ENCODE measurements at regions not wholly inside any gene's neighbourhood (a gene's known extent, or its start where the extent isn't known, plus 50 kb on each side); places are given as distances from the start of the nearest gene placed in this dataset.
"Not testable (repeated sequence)": the region's sequence is repeated elsewhere in the genome, so short reads cannot be mapped to it uniquely, and the experiment has no call there.

GRCh38 chr3:185306286-185306685 lies 52.4 kb upstream of the EHHADH start:
- H3K4me3 ChIP-seq (replicated peaks in 1 of 3; ENCODE audit: insufficient read depth in 1 of 3, low read depth in 2 of 3, low read length in 3 of 3); POLR2A ChIA-PET; FAIRE-seq; BruUV-seq (replicated peaks); H3K36me3 ChIP-seq (replicated peaks in 1 of 2; ENCODE audit: control insufficient read depth in 1 of 2, insufficient read depth in 2 of 2, low read length in 2 of 2); intact Hi-C loops (cut with micrococcal nuclease; ENCODE audit: unreplicated experiment); H3K79me2 ChIP-seq (ENCODE audit: insufficient read depth, low read length); H4K20me1 ChIP-seq (ENCODE audit: insufficient read depth, low read length); DNase-seq (ENCODE audit: low spot score); ATAC-seq; H2AFZ ChIP-seq (ENCODE audit: low read length); in situ Hi-C loops (cut with HindIII; ENCODE audit: extremely low pct_ligation_motif_present, low pct_unique_long_range_greater_than_20kb); H3K9me3 ChIP-seq (ENCODE audit: low read length); H3K9ac ChIP-seq (ENCODE audit: insufficient read depth, low read depth, low read length); H3K27ac ChIP-seq (ENCODE audit: extremely low read length, insufficient read depth, low read length); CTCF ChIA-PET (ENCODE audit: low intra/inter-chr PET ratio, low total read pairs); H3K4me2 ChIP-seq (ENCODE audit: low read depth, low read length); H3K27me3 ChIP-seq (ENCODE audit: control insufficient read depth in 1 of 2, insufficient read depth in 2 of 2, low read length in 2 of 2): not testable (repeated sequence)
- peaks cover 29% of the 10 kb centered on the region for H3K4me1 ChIP-seq (ENCODE audit: insufficient read depth, low read length)

GRCh38 chr3:185306847-185307246 lies 53.0 kb upstream of the EHHADH start:
- no peak overlapping the region for H3K27ac ChIP-seq (ENCODE audit: extremely low read length, insufficient read depth, low read length)
- H3K4me1 ChIP-seq (ENCODE audit: insufficient read depth, low read length) = peaks cover 31% of the 10 kb centered on the region
- H3K27me3 ChIP-seq (ENCODE audit: control insufficient read depth in 1 of 2, insufficient read depth in 2 of 2, low read length in 2 of 2) = no peaks in the 10 kb centered on the region
- 96% methylated on average over 3 of the region's 3 CpGs for WGBS (ENCODE audit: low lambda C conversion rate)
- in situ Hi-C loops (cut with HindIII; ENCODE audit: extremely low pct_ligation_motif_present, low pct_unique_long_range_greater_than_20kb) (no loop called here), intact Hi-C loops (cut with micrococcal nuclease; ENCODE audit: unreplicated experiment) (no loop called here)
- TF ChIP-seq CENPBD1 (CRISPR knock-in tag; IDR thresholded peaks at IDR 0.05; ENCODE audit: borderline replicate concordance, low read depth) (no peak), TOE1 (CRISPR knock-in tag; IDR thresholded peaks at IDR 0.05) (no peak), SKI (IDR thresholded peaks at IDR 0.05; ENCODE audit: partially characterized antibody) (no peak), IRX3 (CRISPR knock-in tag; IDR thresholded peaks at IDR 0.05; ENCODE audit: borderline replicate concordance, low read depth) (no peak), EEA1 (CRISPR knock-in tag; IDR thresholded peaks at IDR 0.05; ENCODE audit: borderline replicate concordance) (no peak), NR0B2 (CRISPR knock-in tag; IDR thresholded peaks at IDR 0.05) (no peak)
- DNase-seq (ENCODE audit: low spot score) (no peak), ATAC-seq (no peak), FAIRE-seq (no peak)
- H3K79me2 ChIP-seq (ENCODE audit: insufficient read depth, low read length) = no peaks in the 10 kb centered on the region
- no peaks in the 10 kb centered on the region for H3K36me3 ChIP-seq (replicated peaks in 1 of 2; ENCODE audit: control insufficient read depth in 1 of 2, insufficient read depth in 2 of 2, low read length in 2 of 2)
- no peak overlapping the region for H3K4me2 ChIP-seq (ENCODE audit: low read depth, low read length)
- ChIA-PET POLR2A (no interaction called here), CTCF (ENCODE audit: low intra/inter-chr PET ratio, low total read pairs) (no interaction called here)
- no peak overlapping the region for H3K4me3 ChIP-seq (replicated peaks in 1 of 3; ENCODE audit: insufficient read depth in 1 of 3, low read depth in 2 of 3, low read length in 3 of 3)
- H3K9me3 ChIP-seq (ENCODE audit: low read length) = no peaks in the 10 kb centered on the region; the same call in 1 of the 2 replicates
- H4K20me1 ChIP-seq (ENCODE audit: insufficient read depth, low read length) = no peaks in the 10 kb centered on the region
- no peak overlapping the region for H3K9ac ChIP-seq (ENCODE audit: insufficient read depth, low read depth, low read length)
- BruUV-seq (replicated peaks) = no TSS peak
- H2AFZ ChIP-seq (ENCODE audit: low read length) = no peak overlapping the region

All from HepG2 (cell line).